ENCODE measurements at regions not wholly inside any gene's neighbourhood (a gene's known extent, or its start where the extent isn't known, plus 50 kb on each side); places are given as distances from the start of the nearest gene placed in this dataset.
"Not testable (repeated sequence)": the region's sequence is repeated elsewhere in the genome, so short reads cannot be mapped to it uniquely, and the experiment has no call there.

DNA sequence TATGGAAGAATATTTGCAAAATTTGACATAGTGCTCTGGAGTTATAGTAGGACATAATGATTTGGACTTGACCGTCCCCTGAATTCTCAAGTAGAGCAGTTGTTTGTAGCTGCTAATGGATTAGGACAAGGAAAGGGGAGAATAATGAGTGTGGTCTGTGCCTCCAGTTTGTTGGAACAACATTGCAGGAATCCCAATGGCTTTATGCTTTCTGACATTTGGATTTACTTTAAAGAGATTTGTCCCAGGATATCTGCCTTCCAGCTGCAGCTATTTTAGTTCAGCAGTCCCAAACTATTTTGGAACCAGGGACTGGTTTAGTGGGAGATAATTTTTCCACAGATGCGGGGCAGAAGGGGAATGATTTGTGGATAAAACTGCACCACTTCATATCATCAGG, 648.2 kb downstream of the SLCO4C1 start:
- TF ChIP-seq, protein P1, sequence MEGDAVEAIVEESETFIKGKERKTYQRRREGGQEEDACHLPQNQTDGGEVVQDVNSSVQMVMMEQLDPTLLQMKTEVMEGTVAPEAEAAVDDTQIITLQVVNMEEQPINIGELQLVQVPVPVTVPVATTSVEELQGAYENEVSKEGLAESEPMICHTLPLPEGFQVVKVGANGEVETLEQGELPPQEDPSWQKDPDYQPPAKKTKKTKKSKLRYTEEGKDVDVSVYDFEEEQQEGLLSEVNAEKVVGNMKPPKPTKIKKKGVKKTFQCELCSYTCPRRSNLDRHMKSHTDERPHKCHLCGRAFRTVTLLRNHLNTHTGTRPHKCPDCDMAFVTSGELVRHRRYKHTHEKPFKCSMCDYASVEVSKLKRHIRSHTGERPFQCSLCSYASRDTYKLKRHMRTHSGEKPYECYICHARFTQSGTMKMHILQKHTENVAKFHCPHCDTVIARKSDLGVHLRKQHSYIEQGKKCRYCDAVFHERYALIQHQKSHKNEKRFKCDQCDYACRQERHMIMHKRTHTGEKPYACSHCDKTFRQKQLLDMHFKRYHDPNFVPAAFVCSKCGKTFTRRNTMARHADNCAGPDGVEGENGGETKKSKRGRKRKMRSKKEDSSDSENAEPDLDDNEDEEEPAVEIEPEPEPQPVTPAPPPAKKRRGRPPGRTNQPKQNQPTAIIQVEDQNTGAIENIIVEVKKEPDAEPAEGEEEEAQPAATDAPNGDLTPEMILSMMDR (IDR thresholded peaks at IDR 0.05; ENCODE audit: borderline replicate concordance, extremely low read depth, insufficient read depth): no peak
- Histone ChIP-seq H3K9ac (ENCODE audit: low read length in 3 of 3) (no peak overlapping the region), H3K27me3 (ENCODE audit: control insufficient read depth, insufficient read depth, low read length) (no peaks in the 10 kb centered on the region), H3K9me3 (ENCODE audit: control insufficient read depth in 2 of 3, insufficient read depth in 1 of 3, low read length in 3 of 3) (no peaks in the 10 kb centered on the region), H3K4me1 (ENCODE audit: control insufficient read depth in 2 of 3, insufficient read depth in 2 of 3, low read depth in 1 of 3, low read length in 3 of 3) (no peaks in the 10 kb centered on the region), H3K36me3 (ENCODE audit: control insufficient read depth in 2 of 3, insufficient read depth in 3 of 3, low read length in 3 of 3) (no peaks in the 10 kb centered on the region), H3K27ac (ENCODE audit: low read depth in 2 of 2, low read length in 2 of 2) (no peak overlapping the region), H3K4me3 (ENCODE audit: low read length in 3 of 3) (no peak overlapping the region)
- no peak for FAIRE-seq
- intact Hi-C loops (cut with DNase I): no loop called here
- no peak for DNase-seq

DNA sequence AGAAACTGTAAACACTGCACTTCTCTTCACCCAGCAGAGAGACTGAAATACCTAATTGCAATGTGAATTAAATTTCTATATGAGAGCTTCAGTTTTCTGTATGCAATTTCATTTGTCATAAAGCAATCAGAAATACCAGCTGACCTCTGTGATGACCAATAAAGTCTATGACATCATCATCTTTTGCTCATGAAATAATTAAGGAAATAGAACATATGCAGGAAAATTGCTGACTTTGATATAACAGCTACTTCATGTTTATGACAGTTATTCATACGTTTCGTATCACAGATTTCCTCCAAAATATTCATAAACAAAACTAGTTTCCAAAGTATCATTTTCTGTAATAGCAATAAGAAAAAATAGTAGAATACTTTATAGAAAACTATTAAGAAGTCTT, 652.3 kb downstream of the SLCO4C1 start:
- H3K27ac ChIP-seq (ENCODE audit: low read depth in 2 of 2, low read length in 2 of 2): no peak overlapping the region
- DNase-seq (no peak), FAIRE-seq (peak; percentile 23)
- H3K27me3 ChIP-seq (ENCODE audit: control insufficient read depth, insufficient read depth, low read length): no peaks in the 10 kb centered on the region
- no peak overlapping the region for H3K4me3 ChIP-seq (ENCODE audit: low read length in 3 of 3)
- H3K4me1 ChIP-seq (ENCODE audit: control insufficient read depth in 2 of 3, insufficient read depth in 2 of 3, low read depth in 1 of 3, low read length in 3 of 3): no peaks in the 10 kb centered on the region
- TF ChIP-seq, protein P1 (IDR thresholded peaks at IDR 0.05; ENCODE audit: borderline replicate concordance, extremely low read depth, insufficient read depth): no peak
- no peak overlapping the region for H3K9ac ChIP-seq (ENCODE audit: low read length in 3 of 3)
- no peaks in the 10 kb centered on the region for H3K9me3 ChIP-seq (ENCODE audit: control insufficient read depth in 2 of 3, insufficient read depth in 1 of 3, low read length in 3 of 3)
- no peaks in the 10 kb centered on the region for H3K36me3 ChIP-seq (ENCODE audit: control insufficient read depth in 2 of 3, insufficient read depth in 3 of 3, low read length in 3 of 3)
- intact Hi-C loops (cut with DNase I): no loop called here

DNA sequence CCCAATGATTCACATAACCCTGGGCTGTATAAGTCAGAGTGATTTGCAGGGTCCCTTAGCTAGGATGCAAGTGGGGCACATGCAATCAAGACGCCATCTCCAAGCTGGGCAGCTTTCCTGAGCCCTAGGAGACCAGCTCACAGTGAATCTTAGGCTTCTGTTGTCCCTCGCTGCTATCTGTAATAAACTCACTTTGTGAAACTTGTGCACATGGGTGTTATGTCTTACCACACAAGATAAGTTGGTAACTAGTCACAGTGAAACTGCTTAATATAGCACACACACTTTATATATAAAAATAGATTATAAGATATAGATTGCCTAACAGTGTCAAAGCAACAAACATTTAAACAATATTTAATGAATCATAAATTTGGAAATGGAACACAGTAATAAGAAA, 658.5 kb downstream of the SLCO4C1 start:
- Histone ChIP-seq H3K4me3 (ENCODE audit: low read length in 3 of 3) (no peak overlapping the region), H3K36me3 (ENCODE audit: control insufficient read depth in 2 of 3, insufficient read depth in 3 of 3, low read length in 3 of 3) (no peaks in the 10 kb centered on the region), H3K4me1 (ENCODE audit: control insufficient read depth in 2 of 3, insufficient read depth in 2 of 3, low read depth in 1 of 3, low read length in 3 of 3) (no peaks in the 10 kb centered on the region), H3K9me3 (ENCODE audit: control insufficient read depth in 2 of 3, insufficient read depth in 1 of 3, low read length in 3 of 3) (no peaks in the 10 kb centered on the region), H3K27ac (ENCODE audit: low read depth in 2 of 2, low read length in 2 of 2) (no peak overlapping the region), H3K27me3 (ENCODE audit: control insufficient read depth, insufficient read depth, low read length) (no peaks in the 10 kb centered on the region), H3K9ac (ENCODE audit: low read length in 3 of 3) (no peak overlapping the region)
- FAIRE-seq (no peak), DNase-seq (no peak)
- TF ChIP-seq, protein P1 (IDR thresholded peaks at IDR 0.05; ENCODE audit: borderline replicate concordance, extremely low read depth, insufficient read depth): no peak
- intact Hi-C loops (cut with DNase I): no loop called here

DNA sequence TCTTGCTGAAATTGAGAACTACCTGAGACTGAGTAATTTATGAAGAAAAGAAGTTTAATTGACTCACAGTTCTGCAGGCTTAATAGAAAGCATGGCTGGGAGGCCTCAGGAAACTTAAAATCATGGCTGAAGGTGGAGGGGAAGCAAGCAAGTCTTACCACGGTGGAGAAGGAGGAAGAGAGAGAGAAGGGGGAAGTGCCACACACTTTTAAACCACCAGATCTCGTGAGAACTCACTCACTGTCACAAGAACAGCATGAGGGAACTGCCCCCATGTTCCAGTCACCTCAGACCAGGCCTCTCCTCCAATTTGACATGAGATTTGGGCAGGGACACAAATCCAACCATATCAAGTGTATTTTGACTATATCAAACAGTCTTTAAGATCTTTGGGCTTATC, 668.3 kb downstream of the SLCO4C1 start:
- H3K36me3 ChIP-seq (ENCODE audit: control insufficient read depth in 2 of 3, insufficient read depth in 3 of 3, low read length in 3 of 3); intact Hi-C loops (cut with DNase I); H3K9ac ChIP-seq (ENCODE audit: low read length in 3 of 3); H3K27me3 ChIP-seq (ENCODE audit: control insufficient read depth, insufficient read depth, low read length); H3K27ac ChIP-seq (ENCODE audit: low read depth in 2 of 2, low read length in 2 of 2); H3K9me3 ChIP-seq (ENCODE audit: control insufficient read depth in 2 of 3, insufficient read depth in 1 of 3, low read length in 3 of 3); H3K4me3 ChIP-seq (ENCODE audit: low read length in 3 of 3); FAIRE-seq; H3K4me1 ChIP-seq (ENCODE audit: control insufficient read depth in 2 of 3, insufficient read depth in 2 of 3, low read depth in 1 of 3, low read length in 3 of 3); DNase-seq: not testable (repeated sequence)
